Esophagus squamous epithelium (tissue), 4 donors: ENCODE measurements at regions not wholly inside any gene's neighbourhood (a gene's known extent, or its start where the extent isn't known, plus 50 kb on each side); places are given as distances from the start of the nearest gene placed in this dataset.

Experiments used
- CTCF ChIP-seq, 6 experiments: fragments of 450-650 bp in 4 of 6; fragments of 200-600 bp in 2 of 6; sonication (generic) in 2 of 6; IDR thresholded peaks; one replicate each; pipeline ENCODE4 v1.5.1; 2016 to 2019; ENCODE audit warnings: antibody characterized with exemption in 6 of 6, mild to moderate bottlenecking in 4 of 6, moderate library complexity in 4 of 6
- POLR2A ChIP-seq, 4 donors: fragments of 450-650 bp; IDR thresholded peaks; one replicate each; pipeline ENCODE4 v1.6.1; 2017; ENCODE audit warnings: antibody characterized with exemption in 4 of 4, mild to moderate bottlenecking in 4 of 4, moderate library complexity in 3 of 4

- TF ChIP-seq POLR2A (IDR thresholded peaks at IDR 0.05) (no peak), CTCF (IDR thresholded peaks at IDR 0.05) (no peak)
Observed at GRCh38 chr16:87054856-87055255, 262.3 kb downstream of the C16orf95 start.
